Suppressor macrophage treated with lipopolysaccharide for 4 hours (primary cell): ENCODE measurements at regions not wholly inside any gene's neighbourhood (a gene's known extent, or its start where the extent isn't known, plus 50 kb on each side); places are given as distances from the start of the nearest gene placed in this dataset.

Experiments used
- DNase-seq: peaks from one replicate; pipeline ENCODE4 v3.0.0-alpha.2; 2020

DNA sequence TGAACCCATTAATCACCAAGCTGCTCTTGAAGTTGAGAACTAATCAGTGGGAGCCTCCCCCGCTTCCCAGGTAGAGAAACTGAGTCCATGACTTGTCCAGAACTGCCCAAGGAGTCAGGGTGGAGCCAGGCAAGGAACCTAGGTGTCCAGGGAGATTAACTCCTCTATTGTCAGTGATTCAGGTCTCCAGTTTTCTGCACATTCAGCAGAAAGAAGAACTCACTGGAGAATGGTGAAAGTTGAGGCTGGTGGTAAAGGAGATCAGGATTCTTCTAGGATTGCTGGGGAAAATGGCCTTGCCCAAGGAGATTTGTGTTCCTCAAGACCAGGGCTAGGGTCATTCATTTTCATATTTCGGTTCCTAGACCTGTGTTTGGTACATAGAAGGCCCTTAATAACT, 87.2 kb upstream of the CISTR start:
- DNase-seq = no peak

DNA sequence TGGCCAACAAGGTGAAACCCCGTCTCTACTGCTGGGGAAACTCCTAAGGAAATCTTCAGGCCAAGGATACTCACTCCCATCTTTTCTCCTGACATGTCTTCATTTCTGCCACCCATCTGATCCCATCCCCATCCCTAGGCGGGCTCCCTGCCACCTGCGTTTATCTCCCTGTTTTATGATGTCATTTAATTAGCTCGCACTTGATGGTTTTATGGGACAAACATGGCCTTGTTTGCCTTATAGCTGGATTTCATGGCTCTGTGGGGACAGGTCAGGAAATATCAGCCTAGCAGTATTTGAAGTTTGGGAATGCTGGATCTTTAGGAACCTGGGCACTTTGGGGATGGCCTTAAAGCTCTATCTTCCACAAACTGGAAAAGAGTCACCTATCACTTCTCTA, 88.5 kb upstream of the CISTR start:
- DNase-seq = no peak

DNA sequence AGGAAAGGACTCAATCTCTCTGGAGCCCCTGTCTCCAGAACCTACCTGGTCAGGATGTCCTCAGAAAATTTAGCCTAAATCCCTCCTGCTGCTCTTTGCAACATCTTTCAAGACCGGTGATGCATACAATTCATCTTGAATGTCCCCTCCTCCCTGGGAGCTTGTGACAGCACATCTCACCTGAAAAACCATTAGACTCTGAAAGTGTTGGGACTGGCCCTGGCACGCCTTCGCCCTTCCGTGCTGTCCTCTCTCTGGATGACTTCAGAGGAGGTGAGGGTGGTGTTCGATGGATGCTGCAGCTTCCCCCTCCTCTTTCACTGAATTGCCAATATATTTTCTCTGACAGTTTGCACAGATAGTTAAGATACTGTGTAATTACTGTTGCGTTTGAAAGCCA, 90.9 kb upstream of the CISTR start:
- no peak for DNase-seq

DNA sequence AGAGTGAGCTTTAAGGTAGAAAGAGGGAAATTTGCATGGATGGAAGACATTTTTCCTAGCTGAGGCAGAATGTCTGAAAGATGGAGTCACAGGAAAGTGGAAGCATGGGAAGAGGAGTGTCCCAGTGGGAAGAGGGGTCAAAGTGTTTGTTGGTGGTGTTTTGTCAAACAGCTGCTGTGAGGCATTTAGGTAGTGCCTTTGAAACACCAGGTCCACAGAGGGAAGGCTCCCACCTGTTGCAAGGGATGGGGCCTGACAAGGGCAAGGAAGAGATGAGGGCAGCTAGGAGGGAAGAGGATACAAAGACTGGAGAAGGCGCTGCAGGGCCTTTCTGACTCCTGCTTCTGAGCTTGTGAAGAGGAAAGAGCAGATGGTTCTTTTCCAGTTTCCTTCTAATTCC, 91.8 kb upstream of the CISTR start:
- no peak for DNase-seq

DNA sequence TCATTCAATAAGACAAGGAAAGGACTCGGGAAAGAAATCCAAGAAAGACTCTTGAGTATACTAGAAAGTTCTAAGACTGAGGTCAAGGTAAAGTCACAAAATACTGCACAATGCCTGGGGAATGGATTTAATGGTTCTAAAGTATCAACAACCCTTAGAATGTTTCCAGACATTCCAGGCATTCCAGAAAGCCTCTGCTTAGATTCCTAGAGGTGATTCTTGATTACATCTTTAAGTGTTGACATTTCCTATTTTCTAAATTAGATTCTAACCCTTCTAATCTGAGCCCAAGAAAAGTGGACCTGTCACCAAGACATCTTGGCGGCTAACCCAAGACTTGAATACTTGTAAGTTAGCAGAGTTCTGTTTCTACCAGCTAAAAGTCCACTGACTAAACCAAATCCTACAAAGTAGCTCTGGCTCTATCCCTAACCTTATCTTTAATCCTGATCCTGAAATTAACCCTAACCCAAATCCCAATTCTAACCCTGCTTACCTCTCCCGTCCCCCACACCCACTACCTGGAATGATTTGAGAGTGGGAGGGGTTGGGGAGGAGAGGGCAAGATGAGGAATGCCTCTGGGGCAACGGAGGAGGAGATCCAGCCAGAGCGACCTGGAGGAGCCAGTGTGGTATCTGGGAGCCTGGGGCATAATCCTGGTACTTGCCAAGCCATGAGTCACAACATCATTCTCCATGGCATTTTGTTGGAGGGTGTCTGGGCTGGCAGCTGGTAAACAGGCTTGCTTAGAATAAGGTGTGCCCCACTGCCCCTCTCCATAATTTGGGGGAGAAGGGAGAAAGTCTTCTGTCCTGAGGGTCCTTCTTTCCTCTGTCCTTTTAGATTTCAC, 93.4 kb upstream of the HOXC13 start:
- DNase-seq = no peak

DNA sequence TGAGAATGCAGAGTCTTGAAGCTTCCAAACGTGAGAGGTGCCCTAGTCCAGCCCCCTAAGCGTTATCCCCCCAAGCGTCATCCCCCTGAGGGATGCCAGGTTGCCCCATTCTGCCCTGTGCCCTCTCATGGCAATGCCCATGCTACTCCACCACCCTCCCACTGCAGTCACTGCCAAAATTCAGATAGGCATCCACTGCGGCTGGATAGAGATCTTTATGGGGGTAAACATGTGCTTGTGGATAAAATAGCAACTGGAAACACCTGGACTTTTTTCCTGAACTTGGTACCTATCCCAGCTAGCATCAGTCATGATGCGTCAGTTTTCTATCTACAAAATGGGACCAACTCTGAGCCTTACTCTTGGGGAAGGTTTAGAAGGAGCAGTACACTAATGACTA, 92.7 kb upstream of the HOXC13 start:
- DNase-seq = no peak

DNA sequence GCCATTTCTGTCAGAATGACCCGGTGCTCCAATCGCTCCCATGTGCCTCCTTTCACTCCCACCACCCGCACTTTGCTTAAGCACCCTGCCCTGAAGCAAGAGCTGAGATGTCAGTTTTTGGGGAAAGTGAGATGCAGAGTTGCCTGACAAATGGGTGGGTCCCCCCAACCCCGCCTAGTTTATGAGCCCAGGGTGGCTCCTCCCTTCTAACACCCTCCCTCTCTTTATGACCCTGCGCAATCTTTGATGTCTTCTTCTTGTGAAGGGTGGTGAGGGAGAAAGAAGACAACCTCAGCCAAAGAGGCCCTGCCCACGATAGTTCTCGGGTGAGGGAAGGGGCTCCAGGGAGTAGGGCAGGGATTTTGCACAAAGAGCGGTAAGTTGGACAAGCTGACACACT, 89.5 kb upstream of the HOXC13 start:
- no peak for DNase-seq

DNA sequence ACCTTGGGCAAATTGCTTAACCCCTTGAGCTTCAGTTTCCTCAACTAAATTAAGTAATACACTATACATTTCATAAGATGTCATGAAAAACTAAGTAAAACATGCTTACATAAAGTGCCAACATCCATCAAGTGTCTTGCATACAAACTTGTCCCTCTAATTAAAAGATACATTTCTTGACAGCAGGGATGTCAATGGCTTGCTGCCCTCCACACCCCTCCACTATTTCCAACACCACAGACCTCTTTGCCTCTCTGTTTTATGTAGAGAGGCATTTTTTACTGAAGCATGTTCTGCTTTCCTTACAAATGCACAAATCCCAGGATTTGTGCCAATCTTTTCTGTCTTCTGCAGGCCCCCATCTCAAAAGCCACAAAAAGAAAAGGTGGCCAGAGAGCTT, 89.0 kb upstream of the HOXC13 start:
- DNase-seq = no peak

DNA sequence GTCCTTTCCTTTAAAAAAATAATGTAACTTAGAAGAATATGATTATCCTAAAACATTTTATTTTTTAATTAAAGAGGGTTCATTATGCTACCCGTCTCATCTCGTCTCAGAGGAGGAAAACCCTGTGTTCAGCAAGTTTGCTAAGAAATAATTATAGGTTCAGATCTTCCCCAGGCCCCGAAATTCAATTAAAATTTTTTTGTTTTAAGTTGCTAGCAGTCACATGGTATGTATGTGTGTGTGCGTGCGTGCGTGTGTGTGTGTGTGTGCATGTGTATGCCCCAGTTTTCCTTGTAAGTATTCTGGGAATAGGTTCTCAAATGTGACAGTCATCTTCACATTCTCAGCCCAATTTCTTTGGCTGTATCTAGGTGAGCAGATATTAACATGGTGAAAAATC, 86.6 kb upstream of the HOXC13 start:
- no peak for DNase-seq

DNA sequence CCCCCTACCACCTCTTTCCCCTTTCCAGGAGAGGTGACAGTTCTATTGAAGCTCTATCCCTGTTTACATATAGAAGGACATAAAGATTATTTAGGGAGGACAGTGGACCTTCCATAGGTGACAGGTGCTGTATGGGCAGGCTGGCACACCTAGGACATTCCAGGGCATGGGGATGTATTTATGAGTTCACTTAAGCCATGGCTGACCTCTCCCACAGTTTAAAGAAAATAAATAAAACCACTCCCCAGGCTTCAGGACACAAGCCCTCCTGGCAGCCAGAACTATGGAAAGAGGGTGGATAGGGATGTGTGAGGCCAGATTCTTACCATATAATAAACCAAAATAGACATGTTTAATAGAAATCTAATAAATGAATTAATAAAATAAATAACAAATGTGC, 85.6 kb upstream of the HOXC13 start:
- DNase-seq = no peak

DNA sequence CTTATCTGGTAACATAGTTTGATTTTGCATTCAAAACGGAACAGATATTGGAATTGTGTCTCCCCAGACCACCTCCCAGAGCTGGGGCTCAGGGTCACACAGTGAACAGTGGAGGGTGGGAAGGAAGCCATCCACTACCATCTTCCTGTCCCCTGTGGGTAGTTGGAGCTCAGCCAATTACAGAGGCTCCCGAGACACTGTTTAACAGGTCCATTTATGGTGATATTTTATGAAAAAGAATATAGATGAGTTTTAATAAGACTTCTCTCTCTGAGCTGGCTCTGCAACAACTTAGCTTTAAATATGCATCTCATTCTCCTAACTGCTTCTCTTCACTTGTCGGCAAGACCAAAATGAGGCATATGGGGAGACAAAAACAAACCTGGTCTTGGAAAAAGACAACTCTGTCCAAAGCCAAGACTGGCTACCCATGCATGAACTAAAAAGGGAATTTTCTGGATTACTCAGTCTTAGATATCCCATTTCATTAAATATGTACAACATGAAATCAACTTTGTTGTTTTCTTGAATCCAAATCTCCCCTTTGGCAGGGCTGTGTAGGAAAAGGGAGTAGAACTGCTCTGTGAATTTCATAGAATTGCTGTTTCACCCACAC, 83.8 kb upstream of the HOXC13 start:
- no peak for DNase-seq

DNA sequence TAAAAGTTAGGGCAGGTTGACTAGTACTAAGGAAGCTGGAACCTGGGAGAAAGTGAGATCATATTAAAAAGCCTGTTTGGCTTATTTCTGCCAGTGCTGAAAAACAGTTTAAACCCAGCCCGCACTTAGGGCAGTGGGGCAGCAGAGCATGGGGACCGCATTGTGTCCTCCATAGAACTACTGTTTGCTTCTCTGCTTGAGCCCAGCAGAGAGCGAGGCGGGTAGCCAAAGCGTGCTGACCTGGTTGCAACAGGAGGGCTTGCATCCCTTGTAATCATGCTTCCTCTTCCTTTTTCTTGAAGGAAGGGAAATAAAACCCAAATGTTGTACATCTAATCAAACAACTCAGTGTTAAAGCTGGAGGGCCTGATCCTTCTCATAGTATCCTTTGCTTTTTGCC, 82.5 kb upstream of the HOXC13 start:
- DNase-seq = no peak

DNA sequence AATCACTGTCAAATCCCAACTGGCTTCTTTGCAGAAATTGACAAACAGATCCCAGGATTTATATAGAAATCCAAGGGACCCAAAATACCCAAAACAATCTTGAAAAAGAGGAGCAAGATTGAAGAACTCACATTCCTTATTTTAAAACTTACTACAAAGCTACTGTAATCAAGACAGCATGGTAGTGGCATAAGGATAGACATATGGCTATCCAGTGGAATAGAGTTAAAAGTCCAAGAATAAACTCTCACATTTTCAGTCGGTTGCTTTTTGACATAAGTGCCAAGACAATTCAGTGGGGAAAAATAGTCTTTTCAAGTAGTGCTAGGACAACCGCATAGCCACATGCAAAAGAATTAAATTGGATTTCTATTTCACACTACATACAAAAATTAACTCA, 81.0 kb upstream of the HOXC13 start:
- DNase-seq = no peak

DNA sequence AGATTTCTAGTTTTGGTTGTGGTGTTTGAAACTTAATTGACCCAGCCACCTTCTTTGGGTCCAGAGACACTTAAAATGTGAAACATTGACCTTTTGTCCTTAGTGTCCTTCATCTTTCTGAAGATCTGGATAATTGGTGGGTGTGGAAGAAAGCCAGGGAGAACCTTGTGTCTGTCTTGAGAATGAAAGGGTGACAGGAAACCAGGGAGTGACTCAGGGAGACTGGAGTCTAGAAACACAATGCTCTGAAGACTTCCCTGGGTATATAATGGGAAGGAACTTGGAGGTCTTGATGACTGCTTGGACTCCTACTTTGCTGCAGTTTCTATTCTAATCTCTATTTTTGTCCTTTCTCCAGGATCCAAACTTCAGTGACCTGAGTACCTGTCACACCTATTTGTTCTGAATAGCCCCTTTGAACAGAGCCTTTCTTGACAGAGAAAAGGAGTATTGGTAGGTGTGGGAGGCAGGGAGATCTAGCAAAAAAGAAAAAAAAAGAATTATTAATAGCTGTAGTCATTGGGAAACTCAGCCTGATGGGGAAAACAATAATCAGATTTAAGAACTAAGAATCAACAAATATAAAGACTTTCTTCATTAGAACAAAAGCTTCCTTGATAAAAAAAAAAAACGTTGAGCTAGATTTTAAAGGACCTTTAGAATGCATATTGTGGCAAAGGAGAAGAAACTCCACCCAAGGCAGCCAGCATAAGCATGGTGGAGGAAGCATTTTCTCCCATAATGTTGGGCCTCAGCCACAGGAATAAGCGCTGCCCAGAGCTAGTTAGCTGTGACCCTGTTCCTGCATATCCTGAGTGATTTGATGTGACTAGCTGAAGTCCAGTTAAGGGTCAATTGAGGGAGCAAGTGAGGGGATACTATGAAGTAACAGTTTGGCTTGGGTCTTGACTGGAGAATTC, 77.9 kb upstream of the HOXC13 start:
- DNase-seq = no peak

DNA sequence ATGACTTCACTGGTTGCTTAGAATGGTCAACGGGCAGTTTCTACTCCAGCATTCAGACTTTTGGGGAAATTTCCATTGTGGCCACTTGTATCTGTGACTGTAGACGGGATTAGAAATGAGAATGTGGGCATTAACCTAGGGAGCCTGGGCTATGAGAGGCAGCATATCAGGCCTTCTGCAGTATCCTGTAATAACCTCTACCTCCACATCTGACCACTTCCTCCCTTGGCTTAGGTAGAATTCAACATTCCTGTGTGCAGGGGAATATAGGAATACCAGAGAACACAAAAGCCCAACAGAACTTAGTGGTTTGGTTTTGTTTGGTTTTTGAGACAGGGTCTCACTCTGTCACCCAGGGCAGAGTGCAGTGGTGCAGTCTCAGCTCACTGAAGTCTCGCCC, 76.4 kb upstream of the HOXC13 start:
- DNase-seq = no peak

DNA sequence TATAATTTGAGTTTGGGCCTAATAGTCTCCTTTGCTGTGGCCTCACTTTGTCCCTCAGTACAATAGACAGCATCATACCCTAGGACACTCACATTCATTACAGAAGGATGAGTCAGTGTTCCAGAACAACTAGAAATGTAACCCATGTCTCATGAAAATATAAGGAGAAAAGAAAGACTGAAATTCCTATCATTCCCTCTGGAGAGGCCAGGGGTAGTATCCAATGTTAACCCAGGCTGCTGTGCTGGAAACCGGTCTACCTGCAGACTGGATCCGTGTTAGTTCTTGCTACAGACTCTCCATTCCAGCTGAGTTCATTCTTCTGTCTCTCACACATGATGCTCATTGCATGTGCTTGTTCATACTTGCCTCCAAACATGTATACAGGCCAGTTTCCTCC, 75.8 kb upstream of the HOXC13 start:
- no peak for DNase-seq

DNA sequence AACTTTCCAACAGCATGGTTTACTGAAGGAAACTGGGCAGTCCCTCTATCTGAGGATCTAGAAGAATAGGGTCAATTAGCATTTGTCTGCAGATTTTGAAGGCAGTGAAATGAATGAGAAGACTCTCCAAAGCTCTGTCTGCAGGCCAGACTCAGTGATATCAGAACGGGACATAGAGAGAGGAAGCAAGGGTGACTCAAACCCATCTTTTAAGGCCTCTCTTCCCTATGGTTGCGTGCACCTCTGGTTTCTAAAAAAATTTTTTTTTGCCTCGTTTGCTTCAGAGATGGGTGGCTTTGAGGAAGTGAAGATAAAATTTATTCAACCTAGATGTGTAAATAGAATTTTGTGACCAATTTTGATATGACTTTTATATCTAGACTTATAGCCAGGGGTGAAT, 71.9 kb upstream of the HOXC13 start:
- DNase-seq = no peak

DNA sequence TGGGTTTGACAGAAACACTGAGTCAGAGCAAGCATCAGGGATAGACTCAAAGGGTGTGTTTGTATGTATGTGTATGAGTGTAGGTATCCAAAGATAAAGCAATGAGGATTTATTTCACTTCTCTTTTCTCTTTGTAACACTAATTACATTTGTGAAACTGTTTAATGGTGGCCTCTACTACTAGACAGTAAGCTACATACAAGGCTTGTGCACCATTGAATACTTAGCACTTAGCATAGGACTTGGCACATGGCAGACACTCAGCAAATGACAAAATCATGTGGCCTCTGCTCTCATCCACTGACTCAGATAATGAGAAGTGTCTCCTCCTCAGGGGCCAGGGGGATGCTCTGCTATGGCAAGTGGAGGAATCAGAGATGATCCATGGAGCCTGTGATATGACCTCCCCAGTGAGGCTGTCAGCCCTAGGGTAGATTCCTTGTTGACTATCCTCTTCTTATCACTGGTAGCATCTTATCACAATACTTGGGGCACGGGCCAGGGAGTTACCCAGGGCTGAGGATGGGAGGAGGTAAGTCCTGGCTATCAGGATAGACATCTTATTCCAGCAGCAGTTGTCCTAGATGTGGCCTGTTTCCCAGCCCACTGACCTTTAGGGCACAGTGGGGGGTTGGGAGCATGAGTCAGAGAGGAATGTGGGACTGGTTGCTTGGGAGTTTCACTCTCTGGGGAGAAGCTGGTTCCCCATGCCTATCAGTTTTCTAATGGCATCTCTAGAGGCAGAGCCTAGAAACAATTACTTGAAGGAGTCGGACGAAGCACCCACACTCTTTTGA, 71.2 kb upstream of the HOXC13 start:
- DNase-seq = no peak

DNA sequence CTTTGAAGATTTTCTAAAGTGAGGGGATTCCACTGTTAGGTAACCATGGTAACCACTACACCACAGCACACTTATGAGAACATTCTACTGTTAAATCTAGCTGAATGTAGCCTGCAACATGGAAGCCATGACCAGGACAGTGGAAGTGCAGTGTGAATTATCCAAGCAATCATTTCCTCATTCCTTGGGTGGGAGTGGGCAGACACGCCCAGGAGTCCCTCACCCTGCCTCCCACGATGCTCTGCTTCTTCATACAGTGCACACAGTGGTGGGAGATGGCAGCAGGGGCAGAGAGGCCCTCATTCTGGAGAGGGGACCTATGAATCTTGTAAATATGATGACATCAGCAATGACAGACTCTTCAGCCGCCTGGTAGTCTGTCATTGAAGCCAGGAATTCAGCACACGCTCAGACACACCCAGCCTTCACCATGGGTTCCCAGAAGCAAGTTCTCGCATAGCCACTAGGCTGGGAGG, 70.1 kb upstream of the HOXC13 start:
- no peak for DNase-seq

DNA sequence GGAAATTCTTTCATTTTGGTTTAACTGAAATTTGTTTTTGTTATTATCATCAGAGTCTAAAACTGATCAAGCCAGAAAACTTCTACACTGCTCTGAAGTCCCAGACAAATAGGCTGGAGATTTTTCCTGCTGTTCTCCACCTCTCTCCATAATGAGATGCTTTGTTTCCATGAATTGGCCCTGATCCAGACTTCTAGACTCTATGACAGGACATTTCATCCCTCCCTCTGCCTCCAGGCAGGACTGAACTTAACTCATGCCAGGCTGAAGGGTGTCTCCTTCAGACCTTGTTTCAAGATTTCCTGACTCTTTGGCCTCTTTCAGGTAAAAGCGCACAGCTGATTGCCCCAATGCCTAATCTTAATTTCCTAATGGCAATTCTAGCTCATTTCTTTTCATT, 69.1 kb upstream of the HOXC13 start:
- no peak for DNase-seq

DNA sequence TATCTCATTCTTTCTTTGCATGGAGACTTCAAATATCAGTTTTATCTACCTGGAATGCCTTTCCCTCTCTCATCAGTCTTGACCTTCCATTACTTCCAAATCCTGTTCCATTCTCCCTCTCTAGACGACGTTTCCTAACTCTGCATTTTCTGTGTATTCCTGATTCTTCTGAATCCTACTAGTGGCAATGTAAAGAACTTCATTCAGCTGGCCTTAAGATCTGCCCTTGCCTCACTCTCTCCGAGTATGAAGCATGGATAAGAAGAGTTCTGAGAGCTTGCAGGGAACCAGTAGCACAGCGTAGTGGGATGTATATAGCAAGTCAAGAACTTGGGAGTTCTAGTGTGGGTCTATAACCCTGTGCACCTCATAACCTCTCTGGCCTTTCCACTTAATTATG, 68.5 kb upstream of the HOXC13 start:
- DNase-seq = no peak

DNA sequence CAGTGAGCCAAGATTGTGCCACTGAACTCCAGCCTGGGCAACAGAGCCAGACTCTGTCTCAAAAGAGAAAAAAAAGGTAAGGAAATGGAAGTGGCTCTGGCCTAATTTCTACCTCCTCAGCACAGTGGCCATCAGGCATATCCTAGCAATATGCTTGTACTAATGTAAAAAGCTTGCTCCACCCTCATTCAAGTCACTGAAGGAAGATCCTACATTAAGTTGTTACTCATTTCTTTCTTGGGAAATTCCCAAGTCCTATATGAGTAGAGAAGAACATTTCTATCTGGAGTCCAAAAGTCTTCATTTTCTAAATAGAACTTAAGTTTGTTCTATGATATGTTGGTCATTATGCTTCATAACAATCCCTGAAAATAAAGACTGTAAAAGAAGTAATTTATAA, 67.3 kb upstream of the HOXC13 start:
- DNase-seq = no peak

DNA sequence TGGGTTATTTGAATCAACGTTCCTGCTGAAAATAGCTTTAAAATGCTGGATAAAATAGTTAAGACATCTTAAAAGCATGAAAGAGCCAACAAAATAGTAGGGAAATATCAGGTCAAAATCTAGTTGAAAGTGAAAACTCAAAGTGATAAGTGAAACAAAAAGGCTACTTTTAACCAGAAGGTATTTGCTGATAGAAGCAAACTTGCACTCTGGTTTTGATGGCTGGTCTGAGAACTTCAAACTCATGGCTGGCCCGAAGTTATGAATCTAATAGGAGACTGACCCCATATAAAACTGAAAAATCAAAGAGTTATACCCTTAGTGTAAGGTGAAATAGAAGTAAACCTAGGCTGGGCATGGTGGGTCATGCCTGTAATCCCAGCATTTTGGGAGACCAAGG, 66.3 kb upstream of the HOXC13 start:
- DNase-seq = no peak
